Mammary epithelial cell (primary cell): ENCODE measurements at regions not wholly inside any gene's neighbourhood (a gene's known extent, or its start where the extent isn't known, plus 50 kb on each side); places are given as distances from the start of the nearest gene placed in this dataset.

Source experiments
- EZH2 ChIP-seq: IDR thresholded peaks from 2 replicates; pipeline ENCODE4 v1.6.1; 2012; ENCODE audit warnings: low read length, inconsistent platforms, borderline replicate concordance
- TF ChIP-seq, protein P1 (sequence below), 2 donors: IDR thresholded peaks in 1 of 2; conservative IDR thresholded peaks in 1 of 2; 2 replicates each; pipeline ENCODE4 v1.5.1; 2011 to 2012; ENCODE audit warnings: inconsistent platforms in 2 of 2, low read length in 2 of 2, mild to moderate bottlenecking in 2 of 2, control low read depth in 1 of 2, low read depth in 1 of 2; ENCODE audit not compliant: insufficient read depth in 1 of 2; ENCODE audit errors: extremely low read depth in 1 of 2

DNA sequence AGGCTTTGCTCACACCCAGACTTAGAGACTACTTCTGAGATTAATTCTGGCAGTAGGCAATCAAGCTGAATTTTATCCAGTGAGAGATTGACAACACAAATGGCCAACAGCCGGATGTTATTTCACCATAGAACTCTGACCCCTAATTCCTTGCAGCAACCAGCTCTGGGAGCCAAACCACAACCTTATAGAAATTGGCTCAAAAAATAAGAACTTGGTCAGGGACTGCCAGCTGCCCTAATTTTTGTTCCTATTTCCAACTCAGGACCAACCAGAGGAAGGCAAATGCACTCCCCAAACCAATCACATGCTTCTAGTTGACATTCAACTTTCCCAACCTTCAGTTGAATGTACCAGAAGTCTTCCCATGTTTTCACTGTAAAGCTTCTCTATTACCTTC is 269.7 kb downstream of the HS3ST1 start:
- TF ChIP-seq, protein P1, sequence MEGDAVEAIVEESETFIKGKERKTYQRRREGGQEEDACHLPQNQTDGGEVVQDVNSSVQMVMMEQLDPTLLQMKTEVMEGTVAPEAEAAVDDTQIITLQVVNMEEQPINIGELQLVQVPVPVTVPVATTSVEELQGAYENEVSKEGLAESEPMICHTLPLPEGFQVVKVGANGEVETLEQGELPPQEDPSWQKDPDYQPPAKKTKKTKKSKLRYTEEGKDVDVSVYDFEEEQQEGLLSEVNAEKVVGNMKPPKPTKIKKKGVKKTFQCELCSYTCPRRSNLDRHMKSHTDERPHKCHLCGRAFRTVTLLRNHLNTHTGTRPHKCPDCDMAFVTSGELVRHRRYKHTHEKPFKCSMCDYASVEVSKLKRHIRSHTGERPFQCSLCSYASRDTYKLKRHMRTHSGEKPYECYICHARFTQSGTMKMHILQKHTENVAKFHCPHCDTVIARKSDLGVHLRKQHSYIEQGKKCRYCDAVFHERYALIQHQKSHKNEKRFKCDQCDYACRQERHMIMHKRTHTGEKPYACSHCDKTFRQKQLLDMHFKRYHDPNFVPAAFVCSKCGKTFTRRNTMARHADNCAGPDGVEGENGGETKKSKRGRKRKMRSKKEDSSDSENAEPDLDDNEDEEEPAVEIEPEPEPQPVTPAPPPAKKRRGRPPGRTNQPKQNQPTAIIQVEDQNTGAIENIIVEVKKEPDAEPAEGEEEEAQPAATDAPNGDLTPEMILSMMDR (conservative IDR thresholded peaks at IDR 0.05 in 1 of 2, IDR thresholded peaks at IDR 0.05 in 1 of 2; ENCODE audit: extremely low read depth in 1 of 2, insufficient read depth in 1 of 2, low read depth in 1 of 2, low read length in 2 of 2) = no peak
- no peak for TF ChIP-seq EZH2
